ENCODE measurements at regions not wholly inside any gene's neighbourhood (a gene's known extent, or its start where the extent isn't known, plus 50 kb on each side); places are given as distances from the start of the nearest gene placed in this dataset.

GRCh38 chr3:25080461-25080860 lies 347.6 kb upstream of the RARB start:
- Histone ChIP-seq H3K9me3 (ENCODE audit: control insufficient read depth in 5 of 5, low read length in 5 of 5) (no peaks in the 10 kb centered on the region), H3K36me3 (ENCODE audit: control insufficient read depth in 5 of 5, insufficient read depth in 5 of 5, low read length in 5 of 5) (no peaks in the 10 kb centered on the region), H3K4me1 (ENCODE audit: control insufficient read depth in 5 of 5, insufficient read depth in 5 of 5, low read length in 5 of 5) (no peaks in the 10 kb centered on the region), H3K9ac (ENCODE audit: low read length in 5 of 5) (no peak overlapping the region), H3K4me3 (ENCODE audit: low read depth in 1 of 5, low read length in 5 of 5) (no peak overlapping the region), H3K27ac (ENCODE audit: low read depth, low read length) (no peak overlapping the region), H3K27me3 (ENCODE audit: control insufficient read depth in 5 of 5, insufficient read depth in 4 of 5, low read length in 5 of 5) (no peaks in the 10 kb centered on the region)

GRCh38 chr3:25084016-25084415 lies 344.0 kb upstream of the RARB start:
- H3K4me3 ChIP-seq (ENCODE audit: low read depth in 1 of 5, low read length in 5 of 5), result no peak overlapping the region
- no peak overlapping the region for H3K27ac ChIP-seq (ENCODE audit: low read depth, low read length)
- H3K27me3 ChIP-seq (ENCODE audit: control insufficient read depth in 5 of 5, insufficient read depth in 4 of 5, low read length in 5 of 5), result no peaks in the 10 kb centered on the region
- no peaks in the 10 kb centered on the region for H3K4me1 ChIP-seq (ENCODE audit: control insufficient read depth in 5 of 5, insufficient read depth in 5 of 5, low read length in 5 of 5)
- no peaks in the 10 kb centered on the region for H3K36me3 ChIP-seq (ENCODE audit: control insufficient read depth in 5 of 5, insufficient read depth in 5 of 5, low read length in 5 of 5)
- H3K9ac ChIP-seq (ENCODE audit: low read length in 5 of 5), result no peak overlapping the region
- peaks cover 0 to 4% (median 0%) of the 10 kb centered on the region in 5 donors for H3K9me3 ChIP-seq (ENCODE audit: control insufficient read depth in 5 of 5, low read length in 5 of 5)

- no peaks in the 10 kb centered on the region for H3K4me1 ChIP-seq (ENCODE audit: control insufficient read depth in 5 of 5, insufficient read depth in 5 of 5, low read length in 5 of 5)
- no peak overlapping the region for H3K4me3 ChIP-seq (ENCODE audit: low read depth in 1 of 5, low read length in 5 of 5)
- no peaks in the 10 kb centered on the region for H3K27me3 ChIP-seq (ENCODE audit: control insufficient read depth in 5 of 5, insufficient read depth in 4 of 5, low read length in 5 of 5)
- no peaks in the 10 kb centered on the region for H3K36me3 ChIP-seq (ENCODE audit: control insufficient read depth in 5 of 5, insufficient read depth in 5 of 5, low read length in 5 of 5)
- H3K9ac ChIP-seq (ENCODE audit: low read length in 5 of 5), result no peak overlapping the region
- no peak overlapping the region for H3K27ac ChIP-seq (ENCODE audit: low read depth, low read length)
- peaks cover 0 to 4% (median 0%) of the 10 kb centered on the region in 5 donors for H3K9me3 ChIP-seq (ENCODE audit: control insufficient read depth in 5 of 5, low read length in 5 of 5)
These were observed 341.3 kb upstream of the RARB start for GRCh38 chr3:25086721-25087120.

- H3K27ac ChIP-seq (ENCODE audit: low read depth, low read length), result no peak overlapping the region
- H3K9ac ChIP-seq (ENCODE audit: low read length in 5 of 5), result no peak overlapping the region
- H3K27me3 ChIP-seq (ENCODE audit: control insufficient read depth in 5 of 5, insufficient read depth in 4 of 5, low read length in 5 of 5), result no peaks in the 10 kb centered on the region
- H3K9me3 ChIP-seq (ENCODE audit: control insufficient read depth in 5 of 5, low read length in 5 of 5), result peaks cover 0 to 4% (median 0%) of the 10 kb centered on the region in 5 donors
- H3K4me3 ChIP-seq (ENCODE audit: low read depth in 1 of 5, low read length in 5 of 5), result no peak overlapping the region
- no peaks in the 10 kb centered on the region for H3K4me1 ChIP-seq (ENCODE audit: control insufficient read depth in 5 of 5, insufficient read depth in 5 of 5, low read length in 5 of 5)
- no peaks in the 10 kb centered on the region for H3K36me3 ChIP-seq (ENCODE audit: control insufficient read depth in 5 of 5, insufficient read depth in 5 of 5, low read length in 5 of 5)
These were observed 339.8 kb upstream of the RARB start for GRCh38 chr3:25088284-25088683.

GRCh38 chr3:25090698-25091453 lies 337.2 kb upstream of the RARB start:
- Histone ChIP-seq H3K27me3 (ENCODE audit: control insufficient read depth in 5 of 5, insufficient read depth in 4 of 5, low read length in 5 of 5) (no peaks in the 10 kb centered on the region), H3K4me3 (ENCODE audit: low read depth in 1 of 5, low read length in 5 of 5) (no peak overlapping the region), H3K36me3 (ENCODE audit: control insufficient read depth in 5 of 5, insufficient read depth in 5 of 5, low read length in 5 of 5) (no peaks in the 10 kb centered on the region), H3K9ac (ENCODE audit: low read length in 5 of 5) (no peak overlapping the region), H3K9me3 (ENCODE audit: control insufficient read depth in 5 of 5, low read length in 5 of 5) (no peaks in the 10 kb centered on the region), H3K4me1 (ENCODE audit: control insufficient read depth in 5 of 5, insufficient read depth in 5 of 5, low read length in 5 of 5) (no peaks in the 10 kb centered on the region), H3K27ac (ENCODE audit: low read depth, low read length) (no peak overlapping the region)

- no peaks in the 10 kb centered on the region for H3K4me1 ChIP-seq (ENCODE audit: control insufficient read depth in 5 of 5, insufficient read depth in 5 of 5, low read length in 5 of 5)
- H3K27ac ChIP-seq (ENCODE audit: low read depth, low read length), result no peak overlapping the region
- no peak overlapping the region for H3K9ac ChIP-seq (ENCODE audit: low read length in 5 of 5)
- peaks cover 0 to 1% (median 0%) of the 10 kb centered on the region in 5 donors for H3K27me3 ChIP-seq (ENCODE audit: control insufficient read depth in 5 of 5, insufficient read depth in 4 of 5, low read length in 5 of 5)
- H3K9me3 ChIP-seq (ENCODE audit: control insufficient read depth in 5 of 5, low read length in 5 of 5), result no peaks in the 10 kb centered on the region
- H3K4me3 ChIP-seq (ENCODE audit: low read depth in 1 of 5, low read length in 5 of 5), result no peak overlapping the region
- H3K36me3 ChIP-seq (ENCODE audit: control insufficient read depth in 5 of 5, insufficient read depth in 5 of 5, low read length in 5 of 5), result no peaks in the 10 kb centered on the region
These were observed 336.1 kb upstream of the RARB start for GRCh38 chr3:25091934-25092333.

- Histone ChIP-seq H3K9me3 (ENCODE audit: control insufficient read depth in 5 of 5, low read length in 5 of 5) (no peaks in the 10 kb centered on the region), H3K27me3 (ENCODE audit: control insufficient read depth in 5 of 5, insufficient read depth in 4 of 5, low read length in 5 of 5) (peaks cover 0 to 3% (median 0%) of the 10 kb centered on the region in 5 donors), H3K4me3 (ENCODE audit: low read depth in 1 of 5, low read length in 5 of 5) (no peak overlapping the region), H3K36me3 (ENCODE audit: control insufficient read depth in 5 of 5, insufficient read depth in 5 of 5, low read length in 5 of 5) (no peaks in the 10 kb centered on the region), H3K9ac (ENCODE audit: low read length in 5 of 5) (no peak overlapping the region), H3K27ac (ENCODE audit: low read depth, low read length) (no peak overlapping the region), H3K4me1 (ENCODE audit: control insufficient read depth in 5 of 5, insufficient read depth in 5 of 5, low read length in 5 of 5) (no peaks in the 10 kb centered on the region)
These were observed 333.0 kb upstream of the RARB start for GRCh38 chr3:25094932-25095685.

- Histone ChIP-seq H3K9me3 (ENCODE audit: control insufficient read depth in 5 of 5, low read length in 5 of 5) (no peaks in the 10 kb centered on the region), H3K27ac (ENCODE audit: low read depth, low read length) (no peak overlapping the region), H3K27me3 (ENCODE audit: control insufficient read depth in 5 of 5, insufficient read depth in 4 of 5, low read length in 5 of 5) (peaks cover 0 to 3% (median 0%) of the 10 kb centered on the region in 5 donors), H3K36me3 (ENCODE audit: control insufficient read depth in 5 of 5, insufficient read depth in 5 of 5, low read length in 5 of 5) (no peaks in the 10 kb centered on the region), H3K9ac (ENCODE audit: low read length in 5 of 5) (no peak overlapping the region), H3K4me1 (ENCODE audit: control insufficient read depth in 5 of 5, insufficient read depth in 5 of 5, low read length in 5 of 5) (peaks cover 0 to 6% (median 0%) of the 10 kb centered on the region in 5 donors), H3K4me3 (ENCODE audit: low read depth in 1 of 5, low read length in 5 of 5) (no peak overlapping the region)
These were observed 331.5 kb upstream of the RARB start for GRCh38 chr3:25096536-25096935.

- Histone ChIP-seq H3K4me1 (ENCODE audit: control insufficient read depth in 5 of 5, insufficient read depth in 5 of 5, low read length in 5 of 5) (peaks cover 0 to 6% (median 0%) of the 10 kb centered on the region in 5 donors), H3K4me3 (ENCODE audit: low read depth in 1 of 5, low read length in 5 of 5) (no peak overlapping the region), H3K36me3 (ENCODE audit: control insufficient read depth in 5 of 5, insufficient read depth in 5 of 5, low read length in 5 of 5) (no peaks in the 10 kb centered on the region), H3K27me3 (ENCODE audit: control insufficient read depth in 5 of 5, insufficient read depth in 4 of 5, low read length in 5 of 5) (peaks cover 0 to 3% (median 0%) of the 10 kb centered on the region in 5 donors), H3K9me3 (ENCODE audit: control insufficient read depth in 5 of 5, low read length in 5 of 5) (no peaks in the 10 kb centered on the region), H3K27ac (ENCODE audit: low read depth, low read length) (no peak overlapping the region), H3K9ac (ENCODE audit: low read length in 5 of 5) (no peak overlapping the region)
These were observed 331.0 kb upstream of the RARB start for GRCh38 chr3:25097023-25097422.

- Histone ChIP-seq H3K27ac (ENCODE audit: low read depth, low read length) (no peak overlapping the region), H3K4me1 (ENCODE audit: control insufficient read depth in 5 of 5, insufficient read depth in 5 of 5, low read length in 5 of 5) (peaks cover 0 to 6% (median 0%) of the 10 kb centered on the region in 5 donors), H3K4me3 (ENCODE audit: low read depth in 1 of 5, low read length in 5 of 5) (no peak overlapping the region), H3K9ac (ENCODE audit: low read length in 5 of 5) (no peak overlapping the region), H3K36me3 (ENCODE audit: control insufficient read depth in 5 of 5, insufficient read depth in 5 of 5, low read length in 5 of 5) (no peaks in the 10 kb centered on the region), H3K27me3 (ENCODE audit: control insufficient read depth in 5 of 5, insufficient read depth in 4 of 5, low read length in 5 of 5) (peaks cover 0 to 3% (median 0%) of the 10 kb centered on the region in 5 donors), H3K9me3 (ENCODE audit: control insufficient read depth in 5 of 5, low read length in 5 of 5) (no peaks in the 10 kb centered on the region)
These were observed 328.4 kb upstream of the RARB start for GRCh38 chr3:25099666-25100065.
